ENCODE measurements at regions not wholly inside any gene's neighbourhood (a gene's known extent, or its start where the extent isn't known, plus 50 kb on each side); places are given as distances from the start of the nearest gene placed in this dataset.

DNA sequence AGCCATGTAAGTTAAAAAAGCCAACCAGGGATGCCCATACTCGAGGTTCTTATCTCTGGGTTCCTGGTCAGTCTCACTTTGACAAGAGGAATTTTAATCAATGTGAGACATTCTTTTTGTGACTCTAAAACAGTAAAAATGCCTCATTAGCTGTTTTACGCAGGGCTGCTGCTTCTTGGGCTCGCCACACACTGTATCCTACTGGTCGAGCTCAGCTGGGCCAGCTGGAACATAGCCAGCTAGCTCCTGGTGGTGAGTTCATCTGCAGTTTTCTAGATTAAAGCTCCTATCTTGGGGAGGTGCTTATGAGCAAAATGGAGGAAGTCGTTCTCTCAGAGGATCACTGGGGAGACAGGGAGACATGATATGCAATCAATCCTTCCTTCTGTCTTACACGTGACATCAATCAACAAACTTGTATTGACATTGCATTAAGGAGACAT lies 55.9 kb upstream of the LEF1 start:
- intact Hi-C loops (cut with DNase I; ENCODE audit: low total_unique reads), result no loop called here
- TF ChIP-seq, protein P1, sequence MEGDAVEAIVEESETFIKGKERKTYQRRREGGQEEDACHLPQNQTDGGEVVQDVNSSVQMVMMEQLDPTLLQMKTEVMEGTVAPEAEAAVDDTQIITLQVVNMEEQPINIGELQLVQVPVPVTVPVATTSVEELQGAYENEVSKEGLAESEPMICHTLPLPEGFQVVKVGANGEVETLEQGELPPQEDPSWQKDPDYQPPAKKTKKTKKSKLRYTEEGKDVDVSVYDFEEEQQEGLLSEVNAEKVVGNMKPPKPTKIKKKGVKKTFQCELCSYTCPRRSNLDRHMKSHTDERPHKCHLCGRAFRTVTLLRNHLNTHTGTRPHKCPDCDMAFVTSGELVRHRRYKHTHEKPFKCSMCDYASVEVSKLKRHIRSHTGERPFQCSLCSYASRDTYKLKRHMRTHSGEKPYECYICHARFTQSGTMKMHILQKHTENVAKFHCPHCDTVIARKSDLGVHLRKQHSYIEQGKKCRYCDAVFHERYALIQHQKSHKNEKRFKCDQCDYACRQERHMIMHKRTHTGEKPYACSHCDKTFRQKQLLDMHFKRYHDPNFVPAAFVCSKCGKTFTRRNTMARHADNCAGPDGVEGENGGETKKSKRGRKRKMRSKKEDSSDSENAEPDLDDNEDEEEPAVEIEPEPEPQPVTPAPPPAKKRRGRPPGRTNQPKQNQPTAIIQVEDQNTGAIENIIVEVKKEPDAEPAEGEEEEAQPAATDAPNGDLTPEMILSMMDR (IDR thresholded peaks at IDR 0.05), result no peak
- TF ChIP-seq POLR2A (IDR thresholded peaks at IDR 0.05), result no peak
- Histone ChIP-seq H3K36me3 (ENCODE audit: low read depth, missing control alignments) (no peaks in the 10 kb centered on the region), H3K4me1 (no peaks in the 10 kb centered on the region), H3K27me3 (no peaks in the 10 kb centered on the region), H3K4me3 (no peak overlapping the region), H3K27ac (no peak overlapping the region), H3K9me3 (no peaks in the 10 kb centered on the region)
- DNase-seq, result peak; percentile 65
- WGBS, 2 donors, result 25 to 39% methylated on average over 6 of the region's 6 CpGs

DNA sequence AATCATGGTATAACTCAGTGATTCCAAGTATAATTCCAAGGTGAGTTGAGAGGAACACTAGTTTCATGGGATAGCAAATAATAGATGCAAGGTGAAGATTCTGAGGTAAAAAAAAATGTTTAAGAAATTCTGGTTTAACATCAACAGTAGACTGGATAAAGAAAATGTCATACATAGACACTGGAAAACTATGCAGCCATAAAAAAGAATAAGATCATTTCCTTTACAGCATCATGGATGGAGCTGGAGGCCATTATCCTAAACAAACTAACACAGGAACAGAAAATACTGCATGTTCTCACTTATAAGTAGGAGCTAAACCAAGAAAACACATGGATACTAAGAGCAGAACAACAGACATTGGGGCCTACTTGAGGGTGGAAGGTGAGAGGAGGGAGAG lies 54.6 kb upstream of the LEF1 start:
- TF ChIP-seq POLR2A (IDR thresholded peaks at IDR 0.05), result no peak
- TF ChIP-seq, protein P1 (IDR thresholded peaks at IDR 0.05), result no peak

DNA sequence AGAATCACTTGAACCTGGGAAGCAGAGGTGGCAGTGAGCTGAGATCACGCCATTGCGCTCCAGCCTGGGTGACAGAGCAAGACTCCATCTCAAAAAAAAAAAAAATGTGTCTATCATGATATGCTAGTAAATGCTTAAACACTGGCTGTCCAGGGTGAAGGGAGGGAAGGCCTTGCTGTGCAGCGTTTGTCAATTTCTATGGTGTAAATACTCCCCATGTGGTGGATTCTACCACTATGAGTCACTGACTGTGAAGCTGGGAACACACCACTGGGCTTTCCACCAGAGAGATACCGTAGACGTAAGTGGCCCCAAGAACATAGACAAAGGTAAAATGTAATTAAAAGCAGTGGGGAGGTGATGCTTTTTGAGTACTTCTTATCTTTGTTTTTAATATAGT lies 51.3 kb upstream of the LEF1 start:
- TF ChIP-seq, protein P1 (IDR thresholded peaks at IDR 0.05), result no peak
- TF ChIP-seq POLR2A (IDR thresholded peaks at IDR 0.05), result no peak
- Histone ChIP-seq H3K9me3 (no peaks in the 10 kb centered on the region), H3K36me3 (ENCODE audit: low read depth, missing control alignments) (no peaks in the 10 kb centered on the region), H3K4me3 (no peak overlapping the region), H3K27me3 (no peaks in the 10 kb centered on the region), H3K27ac (no peak overlapping the region), H3K4me1 (no peaks in the 10 kb centered on the region)
- 92 to 96% methylated on average over 5 of the region's 5 CpGs for WGBS, 2 donors
- intact Hi-C loops (cut with DNase I; ENCODE audit: low total_unique reads), result no loop called here
- no peak for DNase-seq

More for the DNA sequence above, 54.6 kb upstream of the LEF1 start:
- H3K27ac ChIP-seq, result no peak overlapping the region
- no peak for DNase-seq
- no peaks in the 10 kb centered on the region for H3K9me3 ChIP-seq
- H3K36me3 ChIP-seq (ENCODE audit: low read depth, missing control alignments), result no peaks in the 10 kb centered on the region
- H3K4me3 ChIP-seq, result no peak overlapping the region
- H3K4me1 ChIP-seq, result no peaks in the 10 kb centered on the region
- no peaks in the 10 kb centered on the region for H3K27me3 ChIP-seq
- intact Hi-C loops (cut with DNase I; ENCODE audit: low total_unique reads), result no loop called here

All from testis (tissue), 2 donors.